ENCODE measurements at regions not wholly inside any gene's neighbourhood (a gene's known extent, or its start where the extent isn't known, plus 50 kb on each side); places are given as distances from the start of the nearest gene placed in this dataset.

GRCh38 chr9:134268747-134269146 lies 57.5 kb upstream of the RXRA start:
- peaks cover 4% of the 10 kb centered on the region for H3K27me3 ChIP-seq
- 83 to 88% (median 84%) methylated on average over 3 to 6 of the region's 6 CpGs for WGBS, 4 donors
- TF ChIP-seq CTCF (IDR thresholded peaks at IDR 0.05) (no peak), POLR2A (IDR thresholded peaks at IDR 0.05) (no peak)
- DNase-seq = no peak
- H3K9me3 ChIP-seq (replicated peaks in 1 of 3) = no peaks in the 10 kb centered on the region
- no peak overlapping the region for H3K27ac ChIP-seq
- H3K4me1 ChIP-seq (replicated peaks in 1 of 2) = peaks cover 6 to 10% of the 10 kb centered on the region in 2 donors
- H3K36me3 ChIP-seq (replicated peaks in 1 of 2) = no peaks in the 10 kb centered on the region
- intact Hi-C loops (cut with DNase I) = no loop called here
- no peak overlapping the region for H3K4me3 ChIP-seq

- no peak for DNase-seq
- intact Hi-C loops (cut with DNase I) = no loop called here
- Histone ChIP-seq H3K9me3 (replicated peaks in 1 of 3) (no peaks in the 10 kb centered on the region), H3K4me1 (replicated peaks in 1 of 2) (peaks cover 6 to 15% of the 10 kb centered on the region in 2 donors), H3K4me3 (no peak overlapping the region), H3K36me3 (replicated peaks in 1 of 2) (no peaks in the 10 kb centered on the region), H3K27me3 (no peaks in the 10 kb centered on the region), H3K27ac (no peak overlapping the region)
- 72 to 82% (median 79%) methylated on average over 22 to 24 of the region's 24 CpGs for WGBS, 4 donors
- TF ChIP-seq POLR2A (IDR thresholded peaks at IDR 0.05) = no peak
- TF ChIP-seq CTCF (IDR thresholded peaks at IDR 0.05) = no peak
Measured at GRCh38 chr9:134271338-134272301, 54.6 kb upstream of the RXRA start.

GRCh38 chr9:134272302-134273023 lies 53.8 kb upstream of the RXRA start:
- TF ChIP-seq POLR2A (IDR thresholded peaks at IDR 0.05) (no peak), CTCF (IDR thresholded peaks at IDR 0.05) (no peak)
- intact Hi-C loops (cut with DNase I) = no loop called here
- Histone ChIP-seq H3K36me3 (replicated peaks in 1 of 2) (no peaks in the 10 kb centered on the region), H3K4me3 (no peak overlapping the region), H3K27me3 (no peaks in the 10 kb centered on the region), H3K27ac (no peak overlapping the region), H3K4me1 (replicated peaks in 1 of 2) (peaks cover 6 to 18% of the 10 kb centered on the region in 2 donors), H3K9me3 (replicated peaks in 1 of 3) (no peaks in the 10 kb centered on the region)
- WGBS, 4 donors = 49 to 58% (median 54%) methylated on average over 11 to 21 of the region's 21 CpGs
- peak in 1 of 7 donors; percentile 34 for DNase-seq

- DNase-seq = no peak
- WGBS, 4 donors = 88 to 99% (median 95%) methylated on average over 5 of the region's 5 CpGs
- TF ChIP-seq POLR2A (IDR thresholded peaks at IDR 0.05) = no peak
- no peak for TF ChIP-seq CTCF (IDR thresholded peaks at IDR 0.05)
- Histone ChIP-seq H3K4me1 (replicated peaks in 1 of 2) (peaks cover 0 to 9% of the 10 kb centered on the region in 2 donors), H3K27ac (no peak overlapping the region), H3K9me3 (replicated peaks in 1 of 3) (no peaks in the 10 kb centered on the region), H3K27me3 (no peaks in the 10 kb centered on the region), H3K36me3 (replicated peaks in 1 of 2) (no peaks in the 10 kb centered on the region), H3K4me3 (no peak overlapping the region)
- intact Hi-C loops (cut with DNase I) = no loop called here
Measured at GRCh38 chr9:134273647-134274046, 52.6 kb upstream of the RXRA start.
